HPDE6-E6E7 (cell line): ENCODE measurements at regions not wholly inside any gene's neighbourhood (a gene's known extent, or its start where the extent isn't known, plus 50 kb on each side); places are given as distances from the start of the nearest gene placed in this dataset.
A peak's percentile ranks its signal among the peaks of the same experiment; 100 is the strongest.

ENCODE experiments used
- DNase-seq: peaks from one replicate; pipeline ENCODE4 v3.0.0; 2011; ENCODE audit warnings: missing footprints; ENCODE audit errors: extremely low spot score

DNA sequence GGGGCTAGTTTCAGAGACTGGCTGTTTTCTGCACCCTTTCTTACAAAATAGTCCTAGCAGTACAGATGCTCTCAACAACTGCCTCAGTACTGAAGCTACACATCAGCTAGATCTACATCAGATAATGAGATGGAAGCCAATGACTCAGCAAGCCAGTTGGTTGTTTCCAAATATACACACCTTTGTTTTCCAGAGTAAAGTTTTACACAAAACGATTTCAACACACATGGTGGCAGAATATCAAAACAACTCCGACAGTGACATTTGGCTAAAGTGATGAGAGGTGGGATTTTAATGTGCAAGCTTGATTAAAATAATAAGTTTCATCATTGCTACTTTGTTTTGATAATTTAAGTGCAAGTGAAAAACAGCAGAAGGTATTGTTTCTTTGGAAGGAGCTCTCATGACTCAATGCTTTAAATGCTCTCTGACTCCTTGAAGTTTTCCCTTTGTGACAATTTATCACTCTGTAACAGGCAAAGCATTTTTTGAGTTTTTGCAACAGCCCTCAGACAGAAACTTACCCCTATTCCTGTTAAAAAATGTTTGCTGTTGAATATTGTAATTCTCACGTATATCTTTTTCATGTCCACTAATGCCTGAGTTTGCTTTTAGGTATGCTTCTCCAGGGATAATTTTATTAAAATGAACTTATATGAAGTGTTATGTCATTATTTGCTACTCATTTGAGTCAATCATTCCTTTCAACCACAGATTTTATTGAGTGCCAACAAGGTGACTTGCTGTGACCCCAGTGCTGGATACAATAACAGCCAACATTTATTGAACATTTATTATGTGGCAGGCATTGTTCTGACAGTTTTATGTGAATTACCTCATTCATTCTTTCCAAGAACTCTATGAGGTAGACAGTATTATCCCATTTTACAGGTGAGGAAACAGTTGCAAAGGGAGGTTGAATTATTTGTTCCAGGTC is 882.0 kb downstream of the TFAP2A start:
- DNase-seq, result no peak

DNA sequence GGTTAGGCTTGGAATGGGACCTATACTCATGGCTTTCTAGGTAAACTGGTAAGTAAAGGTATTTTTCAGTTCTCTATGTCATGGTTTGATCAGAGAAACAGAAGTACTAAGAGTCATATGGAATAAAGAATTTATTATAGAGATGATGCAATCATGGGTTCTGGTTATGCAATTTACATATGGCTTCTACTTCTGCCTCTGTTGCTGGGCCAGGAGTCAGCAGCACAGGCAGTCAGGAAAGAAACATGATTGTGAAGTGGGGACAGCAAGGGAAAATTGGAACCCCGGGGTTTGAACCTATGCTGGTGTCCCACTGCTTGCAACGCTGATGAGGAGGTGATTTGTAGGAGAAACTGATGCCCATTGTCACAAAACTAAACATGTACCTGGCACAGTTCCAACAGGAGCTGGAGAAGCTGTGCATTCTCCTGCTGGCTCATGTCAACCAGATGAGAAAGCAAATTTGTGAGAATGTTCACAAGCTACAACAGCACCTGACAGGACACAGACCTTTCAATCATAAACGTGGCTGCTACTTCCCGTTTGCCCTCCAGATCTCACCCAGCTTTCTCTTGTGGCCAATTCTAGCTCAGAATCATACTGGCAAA is 887.1 kb downstream of the TFAP2A start:
- DNase-seq, result no peak

DNA sequence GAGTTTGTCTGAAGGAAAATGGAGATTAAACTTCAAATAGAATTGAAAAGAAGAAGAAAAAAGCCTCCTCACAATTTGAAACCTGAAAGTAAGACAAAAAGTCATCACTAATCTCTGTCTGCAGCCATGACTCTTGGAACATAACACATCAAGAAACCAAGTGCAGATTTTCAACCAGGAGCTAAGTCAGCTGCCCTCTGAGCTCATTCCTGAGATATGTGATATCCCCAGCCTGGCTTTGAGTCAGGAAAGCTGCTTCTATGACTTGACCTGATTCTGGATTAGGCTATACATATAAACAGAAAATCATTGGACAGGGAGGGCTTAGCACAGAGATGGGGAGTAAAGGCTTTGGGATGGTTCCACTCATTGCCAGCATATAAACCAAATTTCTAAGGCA is 891.4 kb downstream of the TFAP2A start:
- peak; percentile 23 for DNase-seq

DNA sequence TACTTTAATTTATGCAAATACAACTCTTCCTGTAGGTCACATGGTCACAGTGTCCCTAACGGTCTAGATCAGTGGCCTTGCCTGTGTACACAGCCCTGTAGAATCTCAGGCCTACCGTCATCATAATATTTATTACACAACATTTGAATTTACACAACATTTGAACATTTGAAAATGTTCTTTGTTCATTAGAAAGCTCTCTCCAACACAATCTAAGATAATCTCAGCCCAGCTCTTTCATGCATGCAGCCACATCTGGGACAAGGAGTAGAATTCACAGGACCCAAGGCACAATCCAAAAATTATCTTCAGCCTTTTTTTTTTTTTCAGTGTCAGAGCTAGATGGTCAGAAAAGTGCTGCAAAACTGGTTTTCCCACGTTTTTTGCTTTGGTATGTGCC is 892.8 kb downstream of the TFAP2A start:
- DNase-seq, result no peak

DNA sequence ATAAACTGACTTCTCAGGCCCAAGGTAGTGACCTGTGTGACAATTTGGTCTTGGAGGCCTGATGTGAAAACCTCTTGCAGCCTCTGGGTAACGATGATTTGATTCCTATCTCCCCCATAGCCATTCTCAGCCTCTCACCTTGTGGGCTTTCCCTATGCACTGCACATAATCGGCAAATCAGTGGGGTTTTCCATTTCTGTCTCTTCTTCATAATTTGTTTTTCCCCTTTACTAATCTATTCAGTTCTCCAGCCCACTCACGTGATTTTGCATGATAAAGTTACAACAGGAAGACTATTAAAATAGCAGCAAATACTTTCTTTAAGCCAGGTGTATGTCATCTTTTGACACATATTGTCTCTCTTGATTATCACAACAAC is 893.7 kb downstream of the TFAP2A start:
- no peak for DNase-seq

DNA sequence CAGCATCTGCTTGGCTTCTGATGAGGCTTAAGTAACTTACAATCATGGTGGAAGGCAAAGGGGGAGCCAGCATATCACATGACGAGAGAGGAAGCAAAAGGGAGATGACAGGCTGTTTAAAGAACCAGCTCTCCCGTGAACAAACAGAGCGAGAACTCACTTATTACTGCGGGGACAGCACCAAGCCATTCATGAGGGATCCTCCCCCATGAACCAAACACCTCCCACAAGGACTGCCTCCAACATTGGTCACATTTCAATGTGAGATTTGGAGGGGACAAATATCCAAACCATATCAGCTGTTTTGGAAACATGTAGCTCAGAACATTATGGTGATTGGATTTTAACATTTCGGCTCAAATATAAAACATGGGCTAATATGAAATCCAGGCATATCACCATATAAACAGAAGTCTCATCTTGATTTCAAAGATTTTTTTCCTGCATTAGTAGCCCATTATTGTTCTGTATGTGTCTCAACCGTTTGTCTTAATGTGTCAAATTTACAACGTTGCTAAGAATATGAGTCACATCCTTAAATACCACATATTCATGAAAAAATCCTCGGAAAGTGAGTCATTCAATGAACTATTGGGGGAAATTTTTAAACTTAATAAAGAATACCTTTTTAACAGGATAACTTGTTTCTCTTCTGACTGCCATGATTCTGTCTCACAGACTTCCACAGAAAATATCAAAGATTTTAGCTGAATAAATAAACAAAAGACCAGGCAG is 894.3 kb downstream of the TFAP2A start:
- DNase-seq, result peak; percentile 43

DNA sequence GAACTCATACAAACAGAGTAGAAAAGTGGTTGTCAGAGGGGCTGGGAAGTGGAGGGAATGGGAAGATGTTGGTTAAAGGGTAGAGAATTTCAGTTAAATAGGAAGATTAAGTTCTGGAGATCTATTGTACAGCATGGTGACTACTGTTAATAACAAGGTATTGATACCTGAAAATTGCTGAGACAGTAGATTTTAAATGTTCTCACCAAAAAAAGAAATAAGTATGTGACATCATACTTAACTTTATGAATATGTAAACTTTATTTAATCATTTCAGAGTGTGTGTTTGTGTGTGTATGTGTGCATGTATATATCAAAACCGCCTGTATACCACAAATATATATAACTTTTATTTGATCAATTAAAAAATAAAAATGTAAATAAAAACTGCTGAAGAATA is 896.4 kb downstream of the TFAP2A start:
- no peak for DNase-seq

DNA sequence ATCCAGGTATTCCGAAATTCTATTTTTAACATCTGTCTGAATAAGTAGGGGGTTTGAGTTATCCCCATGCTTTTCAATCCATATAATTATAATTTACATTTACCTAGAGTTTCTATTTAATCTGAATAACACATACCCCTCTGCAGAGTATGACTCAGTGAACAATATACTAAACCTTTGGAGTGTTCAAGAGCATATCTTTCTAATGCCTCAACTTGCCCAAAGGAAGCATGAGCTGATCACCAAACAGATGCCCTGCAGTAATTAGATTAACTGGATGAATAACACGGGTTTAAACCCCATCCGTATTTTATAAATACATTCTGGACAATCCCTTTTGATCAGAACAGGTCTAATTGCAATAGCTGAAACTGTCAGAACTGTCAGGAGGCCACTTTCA is 897.1 kb downstream of the TFAP2A start:
- no peak for DNase-seq

DNA sequence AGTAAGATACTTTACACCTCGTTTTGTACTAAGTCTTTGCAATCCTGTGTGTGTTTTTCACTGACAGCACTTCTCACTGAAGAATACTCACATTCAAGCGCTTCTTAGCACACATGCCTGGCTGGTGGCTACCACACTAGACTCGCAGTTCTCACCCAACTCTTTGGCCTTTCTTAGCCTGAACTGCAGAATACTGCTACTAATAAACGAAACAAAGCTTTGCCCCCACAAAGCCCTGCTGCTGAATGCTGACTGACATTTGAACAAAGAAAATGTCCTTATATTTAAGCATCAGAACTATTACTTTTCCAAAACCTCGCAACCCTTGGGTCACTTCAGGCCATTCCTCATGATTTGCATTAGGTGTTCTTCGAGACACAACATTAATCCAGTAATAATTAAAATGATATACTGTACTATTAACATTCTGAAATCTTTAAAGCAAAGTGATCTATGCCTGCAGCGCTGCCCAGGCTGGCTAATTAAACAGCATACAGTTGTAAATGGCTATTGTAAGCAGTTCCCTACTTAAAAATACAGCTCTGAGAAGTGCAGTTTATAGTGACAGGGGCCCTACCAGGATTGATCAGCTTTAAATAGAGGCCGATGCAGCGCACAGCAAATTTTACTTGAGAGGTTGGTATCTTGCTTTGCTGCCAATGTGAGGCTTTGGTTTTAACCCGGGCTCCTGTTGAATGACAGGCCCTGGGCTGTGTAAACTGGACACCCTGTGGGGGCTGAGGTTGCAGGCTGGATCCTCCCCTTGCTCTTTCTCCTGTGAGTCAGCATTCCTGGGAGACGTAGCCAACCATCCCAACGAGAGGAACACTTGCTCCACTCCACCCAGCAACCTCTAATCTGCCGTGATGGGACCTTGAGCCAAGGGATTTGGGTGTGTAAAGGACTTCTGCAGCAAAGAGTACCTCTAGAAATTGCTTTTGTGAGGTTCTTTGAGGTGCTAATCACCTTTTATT is 899.0 kb downstream of the TFAP2A start:
- peak; percentile 44 for DNase-seq

DNA sequence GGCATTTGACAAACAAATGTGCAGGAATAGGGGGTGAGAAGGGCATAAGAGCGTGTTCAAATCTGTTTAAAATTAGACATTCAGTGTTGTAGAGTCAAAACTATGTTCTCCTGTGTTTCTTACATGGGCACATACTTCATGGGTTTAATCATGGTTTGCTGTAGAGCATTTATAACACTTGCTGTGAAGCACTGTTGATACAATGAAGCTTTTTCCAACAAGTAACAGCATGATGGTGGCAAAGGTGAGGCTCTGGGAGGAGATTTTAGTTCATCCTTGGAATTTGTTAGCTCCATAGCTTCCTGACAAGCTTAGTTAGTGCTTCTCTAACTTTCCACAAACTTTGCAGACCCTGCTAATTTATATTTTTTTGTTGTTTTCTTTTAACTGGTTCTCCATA is 900.7 kb downstream of the TFAP2A start:
- no peak for DNase-seq

DNA sequence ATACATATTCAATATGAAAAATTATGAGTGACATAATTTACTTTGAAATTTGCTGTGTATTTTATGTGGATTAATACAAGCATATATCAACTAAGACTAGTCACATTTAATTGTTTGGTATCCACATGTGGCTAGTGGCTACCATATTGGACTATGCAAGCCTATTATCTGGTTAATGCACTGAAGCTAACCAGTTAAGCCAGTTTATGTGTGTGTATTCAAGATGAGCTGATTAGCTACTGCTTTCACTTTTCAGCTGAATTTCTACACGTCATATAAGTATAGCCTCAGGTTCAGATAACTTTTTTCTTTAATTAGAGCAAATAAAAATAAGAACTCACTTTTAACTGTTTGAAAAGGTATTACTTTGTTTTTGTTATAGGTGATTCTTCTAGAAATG is 903.7 kb downstream of the TFAP2A start:
- no peak for DNase-seq

DNA sequence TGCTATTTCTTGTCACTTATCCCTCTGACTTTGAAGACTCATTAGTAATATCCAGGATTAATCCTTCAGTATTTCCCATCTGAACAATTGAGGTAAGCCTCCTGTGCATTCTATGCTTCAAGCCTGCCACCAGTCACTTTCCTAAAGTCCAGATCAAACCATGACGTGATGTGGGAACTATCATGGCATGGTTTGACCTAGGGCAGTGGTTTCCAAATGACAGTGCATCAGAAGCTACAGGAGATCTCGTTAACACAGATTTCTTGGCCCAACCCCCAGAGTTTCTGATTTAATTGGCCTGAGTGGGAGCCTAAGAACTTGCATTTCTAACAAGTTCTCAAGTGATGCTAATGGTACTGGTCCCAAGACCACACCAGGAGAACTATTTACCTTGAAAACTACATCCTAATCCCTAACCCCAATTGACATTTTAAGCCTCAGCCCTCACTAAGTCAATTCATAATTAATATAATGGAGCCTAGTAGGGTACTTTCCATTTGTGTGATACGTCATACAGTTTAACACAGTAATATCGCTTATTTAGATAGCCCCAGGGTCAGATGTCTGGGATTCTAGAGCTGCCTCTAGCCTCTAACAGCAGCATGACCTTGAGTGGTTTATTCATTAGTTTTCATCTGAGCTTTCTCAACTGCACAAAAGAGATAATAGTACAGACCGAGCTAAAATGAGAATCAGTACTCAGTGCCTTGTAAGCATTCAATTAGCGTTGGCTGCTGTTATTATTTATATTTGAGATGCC is 907.6 kb downstream of the TFAP2A start:
- DNase-seq, result no peak

DNA sequence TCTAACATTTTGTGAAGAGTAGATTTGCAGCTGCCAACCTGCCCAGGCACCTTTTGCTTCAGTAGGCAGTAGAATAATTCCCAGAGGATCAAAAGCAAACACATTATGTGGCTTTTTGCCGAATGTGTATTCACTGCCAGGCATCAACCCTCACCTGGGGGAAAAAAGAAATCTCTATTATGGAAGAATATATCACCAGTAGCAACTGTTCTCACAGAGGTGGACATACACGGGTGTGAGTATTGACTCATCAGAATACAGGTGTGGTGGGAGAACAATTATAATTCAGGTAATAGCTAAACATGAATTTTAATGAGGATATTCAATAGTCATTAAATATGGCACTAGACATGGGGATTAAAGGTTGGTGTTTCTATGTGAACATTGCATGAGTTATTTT is 910.7 kb downstream of the TFAP2A start:
- DNase-seq, result no peak

DNA sequence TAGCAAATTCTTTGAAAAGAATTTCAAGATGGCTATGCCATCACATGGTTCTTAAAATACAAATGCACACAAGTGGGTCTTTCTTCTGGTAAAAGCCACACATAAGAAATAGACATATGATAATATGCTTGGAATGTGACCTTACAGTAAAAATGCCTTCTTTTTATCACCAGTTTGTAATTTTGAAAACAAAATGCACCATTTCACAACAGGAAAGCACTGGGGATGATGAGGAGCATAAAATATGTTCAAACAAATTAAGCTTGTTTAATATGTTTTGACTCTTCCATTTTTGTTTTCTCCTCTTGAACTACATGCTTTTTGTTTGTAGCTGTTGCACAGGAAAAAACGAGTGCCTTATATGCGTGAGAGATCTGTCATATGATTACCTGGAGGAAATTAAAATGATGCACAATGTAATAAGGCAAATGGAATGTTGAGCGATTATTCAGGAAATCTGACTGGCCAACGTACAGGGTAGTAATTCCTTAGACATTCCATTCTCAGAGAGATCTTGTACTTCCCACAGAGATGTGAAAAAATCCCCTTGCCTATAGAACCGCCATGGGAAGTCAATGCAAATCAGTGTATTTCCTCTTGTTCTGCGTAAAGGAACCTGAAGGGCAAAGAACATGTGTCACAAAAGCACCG is 911.6 kb downstream of the TFAP2A start:
- DNase-seq, result peak; percentile 29

DNA sequence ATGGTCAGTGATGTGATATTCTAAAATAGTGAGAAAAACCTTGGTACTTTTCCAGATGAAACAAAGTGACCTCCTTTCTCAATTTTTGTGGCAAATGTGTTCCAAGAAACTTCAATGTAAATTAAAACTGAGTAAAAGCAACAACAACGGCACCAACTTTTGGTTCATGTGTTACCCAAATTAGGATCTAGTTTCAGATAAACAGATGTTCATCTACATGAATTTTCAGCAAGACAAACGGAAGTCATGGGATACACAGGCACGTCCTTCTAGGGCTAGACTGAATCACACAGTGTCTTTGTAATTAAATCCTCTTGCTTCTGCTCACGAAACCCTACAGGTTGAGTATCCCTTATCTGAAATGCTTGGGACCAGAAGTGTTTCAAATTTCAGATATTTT is 915.2 kb downstream of the TFAP2A start:
- DNase-seq, result no peak

DNA sequence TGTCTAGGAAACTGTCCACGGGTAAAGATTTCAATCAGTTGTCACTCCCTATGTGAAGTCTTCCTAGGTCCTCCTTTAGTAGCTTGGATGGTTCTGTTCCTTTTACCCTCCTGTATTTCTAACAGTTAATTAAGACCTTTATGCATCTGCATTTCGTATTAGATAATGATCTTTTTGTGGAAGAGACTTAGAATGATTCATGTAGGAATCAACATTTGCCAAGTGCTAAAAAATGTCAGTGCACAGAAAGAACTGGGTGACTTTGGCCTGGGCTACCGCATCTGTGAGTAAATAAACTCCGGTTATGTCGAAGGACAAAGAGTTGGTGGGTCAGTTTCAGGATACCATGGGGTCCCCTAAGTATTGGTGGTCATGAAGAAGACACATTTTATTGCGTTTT is 918.0 kb downstream of the TFAP2A start:
- DNase-seq, result no peak

DNA sequence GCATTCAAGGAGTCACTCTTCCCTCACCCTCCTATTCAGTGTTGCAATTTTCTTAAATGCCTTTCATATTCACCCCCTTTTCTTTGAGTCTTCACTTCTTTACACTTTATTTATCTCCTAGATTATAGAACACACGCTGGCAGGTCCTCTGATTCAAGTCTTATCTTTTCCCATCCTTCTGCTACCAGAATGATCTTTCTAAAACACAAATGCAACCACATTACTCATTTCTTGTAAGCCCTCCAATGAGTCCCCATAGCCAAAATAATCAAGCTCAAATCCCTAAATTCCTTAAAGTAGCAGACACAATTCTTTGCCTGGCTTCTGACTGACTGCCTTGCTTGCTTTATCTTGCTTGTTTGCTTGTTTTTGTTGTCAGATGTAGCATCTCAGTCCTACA is 920.0 kb downstream of the TFAP2A start:
- DNase-seq, result no peak

DNA sequence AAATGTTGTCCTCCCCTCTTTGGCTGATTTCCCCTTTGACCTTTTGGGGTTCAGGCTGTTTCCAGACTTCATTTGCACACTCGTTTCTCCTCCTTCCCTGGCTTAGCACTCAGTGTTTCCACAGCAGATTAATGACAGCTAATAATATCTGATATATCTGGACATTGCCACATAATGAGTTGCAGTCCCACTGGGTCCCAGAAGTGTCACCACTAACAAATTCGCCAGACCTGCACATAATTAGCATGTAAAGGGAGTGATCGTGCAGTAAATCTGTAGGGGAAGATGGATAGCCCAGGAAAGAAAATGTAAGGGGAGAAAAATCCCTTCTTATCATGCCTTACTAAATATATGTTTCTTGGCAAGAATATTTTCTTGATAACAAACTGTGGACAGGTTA is 922.1 kb downstream of the TFAP2A start:
- DNase-seq, result no peak

DNA sequence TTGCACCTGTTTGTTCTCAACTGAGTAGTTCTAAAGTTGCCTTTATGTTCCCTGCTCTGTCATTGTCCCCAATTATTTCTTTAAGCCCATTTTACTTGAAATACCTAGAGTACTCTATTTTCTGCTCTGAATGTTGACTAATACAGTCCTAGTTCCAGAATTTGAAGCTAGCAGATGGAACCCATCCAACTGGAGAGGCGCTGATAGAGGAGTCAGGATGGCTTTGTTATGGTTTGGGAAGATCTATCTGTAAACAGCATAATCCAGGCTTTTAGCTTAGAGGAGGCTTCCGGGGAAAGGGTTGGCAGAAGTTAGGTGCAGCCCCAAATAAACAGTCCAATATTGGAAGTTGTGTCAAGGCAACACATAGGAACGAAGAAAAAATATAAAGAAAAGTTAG is 927.7 kb downstream of the TFAP2A start:
- no peak for DNase-seq

DNA sequence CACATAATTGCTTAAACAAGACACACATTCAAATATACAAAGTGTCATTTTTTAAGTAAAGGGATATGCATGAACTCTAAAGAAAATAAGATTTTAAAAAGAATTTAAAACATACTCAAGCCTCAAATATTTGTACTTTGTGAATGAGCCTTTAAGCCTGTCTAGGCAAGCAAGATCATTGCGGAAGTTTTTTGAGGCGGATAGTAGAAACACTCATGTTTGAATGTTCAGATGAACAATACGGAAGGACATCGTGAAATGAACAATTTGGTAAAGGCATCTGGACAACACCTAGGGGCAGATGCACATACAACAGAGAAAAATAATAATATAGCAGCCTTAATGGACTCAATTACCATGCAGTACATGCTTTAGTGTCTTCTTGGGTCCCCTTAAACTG is 928.9 kb downstream of the TFAP2A start:
- DNase-seq, result peak; percentile 33
